ENCODE measurements at regions not wholly inside any gene's neighbourhood (a gene's known extent, or its start where the extent isn't known, plus 50 kb on each side); places are given as distances from the start of the nearest gene placed in this dataset.

GRCh38 chr10:44780426-44780825 is 130.7 kb upstream of the TMEM72 start:
- DNase-seq, result no peak

- no peak for DNase-seq
Observed at GRCh38 chr10:44781131-44781530, 130.0 kb upstream of the TMEM72 start.

GRCh38 chr10:44786286-44786850 is 124.8 kb upstream of the TMEM72 start:
- DNase-seq, result peak; percentile 42

GRCh38 chr10:44787480-44788075 is 123.6 kb upstream of the TMEM72 start:
- no peak for DNase-seq

GRCh38 chr10:44788147-44789129 is 122.7 kb upstream of the TMEM72 start:
- no peak for DNase-seq

- no peak for DNase-seq
Observed at GRCh38 chr10:44792119-44792775, 118.9 kb upstream of the TMEM72 start.

GRCh38 chr10:44799966-44800365 is 111.2 kb upstream of the TMEM72 start:
- DNase-seq, result no peak

- no peak for DNase-seq
Observed at GRCh38 chr10:44801383-44802327, 109.5 kb upstream of the TMEM72 start.

- DNase-seq, result no peak
Observed at GRCh38 chr10:44803862-44804261, 107.3 kb upstream of the TMEM72 start.

GRCh38 chr10:44804661-44805060 is 106.5 kb upstream of the TMEM72 start:
- DNase-seq, result no peak

GRCh38 chr10:44805466-44806210 is 105.5 kb upstream of the TMEM72 start:
- DNase-seq, result peak; percentile 53

- peak; percentile 66 for DNase-seq
Observed at GRCh38 chr10:44806950-44807349, 104.2 kb upstream of the TMEM72 start.

GRCh38 chr10:44807451-44807850 is 103.7 kb upstream of the TMEM72 start:
- DNase-seq, result no peak

- DNase-seq, result no peak
Observed at GRCh38 chr10:44809647-44810046, 101.5 kb upstream of the TMEM72 start.

GRCh38 chr10:44811072-44811471 is 100.1 kb upstream of the TMEM72 start:
- DNase-seq, result no peak

GRCh38 chr10:44813201-44813600 is 97.9 kb upstream of the TMEM72 start:
- DNase-seq, result no peak

- DNase-seq, result no peak
Observed at GRCh38 chr10:44814929-44815328, 96.2 kb upstream of the TMEM72 start.

GRCh38 chr10:44818041-44818649 is 93.0 kb upstream of the TMEM72 start:
- DNase-seq, result peak; percentile 83

- DNase-seq, result peak; percentile 27
Observed at GRCh38 chr10:44818701-44819127, 92.4 kb upstream of the TMEM72 start.

GRCh38 chr10:44820094-44820493 is 91.0 kb upstream of the TMEM72 start:
- DNase-seq, result no peak
